Breast epithelium (tissue), 3 donors: ENCODE measurements at regions not wholly inside any gene's neighbourhood (a gene's known extent, or its start where the extent isn't known, plus 50 kb on each side); places are given as distances from the start of the nearest gene placed in this dataset.

Source experiments
- POLR2AphosphoS5 ChIP-seq, 3 donors: sonication (generic); formaldehyde crosslinking; IDR thresholded peaks; one replicate each; pipeline ENCODE4 v1.6.1; 2017; ENCODE audit warnings: antibody characterized with exemption in 3 of 3
- TF ChIP-seq, protein P1 (sequence below), 3 donors: fragments of 450-650 bp; IDR thresholded peaks; one replicate each; pipeline ENCODE4 v1.5.1; 2016 to 2017; ENCODE audit warnings: antibody characterized with exemption in 3 of 3, mild to moderate bottlenecking in 3 of 3, moderate library complexity in 3 of 3

DNA sequence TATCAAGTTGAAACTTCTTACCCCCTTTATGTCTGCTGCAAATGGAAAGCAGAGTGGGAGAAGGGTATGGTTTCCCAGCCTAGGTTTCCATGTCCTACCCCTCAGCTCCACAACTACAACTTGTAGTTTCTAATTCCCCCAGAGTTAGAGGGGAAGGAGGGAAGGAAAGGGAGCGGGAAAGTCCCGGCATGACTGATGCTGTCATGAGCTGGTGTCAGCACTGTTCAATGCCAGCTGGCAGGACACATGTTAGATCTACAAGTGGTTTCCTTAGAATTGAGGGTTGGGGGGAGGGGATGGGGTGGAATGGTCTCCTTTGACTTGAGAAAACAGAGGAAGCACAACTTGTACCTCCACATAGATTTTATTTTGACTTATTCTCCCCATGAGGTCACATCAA is 194.0 kb downstream of the MBD2 start:
- TF ChIP-seq POLR2AphosphoS5 (IDR thresholded peaks at IDR 0.05): no peak
- TF ChIP-seq, protein P1, sequence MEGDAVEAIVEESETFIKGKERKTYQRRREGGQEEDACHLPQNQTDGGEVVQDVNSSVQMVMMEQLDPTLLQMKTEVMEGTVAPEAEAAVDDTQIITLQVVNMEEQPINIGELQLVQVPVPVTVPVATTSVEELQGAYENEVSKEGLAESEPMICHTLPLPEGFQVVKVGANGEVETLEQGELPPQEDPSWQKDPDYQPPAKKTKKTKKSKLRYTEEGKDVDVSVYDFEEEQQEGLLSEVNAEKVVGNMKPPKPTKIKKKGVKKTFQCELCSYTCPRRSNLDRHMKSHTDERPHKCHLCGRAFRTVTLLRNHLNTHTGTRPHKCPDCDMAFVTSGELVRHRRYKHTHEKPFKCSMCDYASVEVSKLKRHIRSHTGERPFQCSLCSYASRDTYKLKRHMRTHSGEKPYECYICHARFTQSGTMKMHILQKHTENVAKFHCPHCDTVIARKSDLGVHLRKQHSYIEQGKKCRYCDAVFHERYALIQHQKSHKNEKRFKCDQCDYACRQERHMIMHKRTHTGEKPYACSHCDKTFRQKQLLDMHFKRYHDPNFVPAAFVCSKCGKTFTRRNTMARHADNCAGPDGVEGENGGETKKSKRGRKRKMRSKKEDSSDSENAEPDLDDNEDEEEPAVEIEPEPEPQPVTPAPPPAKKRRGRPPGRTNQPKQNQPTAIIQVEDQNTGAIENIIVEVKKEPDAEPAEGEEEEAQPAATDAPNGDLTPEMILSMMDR (IDR thresholded peaks at IDR 0.05): no peak
